Adrenal gland (tissue), 9 donors: ENCODE measurements at regions not wholly inside any gene's neighbourhood (a gene's known extent, or its start where the extent isn't known, plus 50 kb on each side); places are given as distances from the start of the nearest gene placed in this dataset.
A peak's percentile ranks its signal among the peaks of the same experiment; 100 is the strongest.

Source experiments
- DNase-seq, 7 donors: peaks; one replicate each; pipeline ENCODE4 v3.0.0-alpha.2; 2019 to 2020
- H3K27ac ChIP-seq, 5 donors: fragments of 200-600 bp; sonication (generic) in 4 of 5; 1 replicate in 3 of 5; 2 replicates in 2 of 5; pipeline versions ENCODE4 v1.5.1 to v1.8.0; 2016 to 2020; ENCODE audit warnings: mild to moderate bottlenecking in 1 of 5
- H3K27me3 ChIP-seq: fragments of 200-600 bp; 2 replicates; pipeline ENCODE4 v1.8.0; 2021
- H3K36me3 ChIP-seq, 2 donors: fragments of 200-600 bp; replicated peaks in 1 of 2; 1 replicate in 1 of 2; 2 replicates in 1 of 2; pipeline versions ENCODE4 v1.5.1 to v1.8.0; 2018 to 2022
- H3K4me1 ChIP-seq, 2 donors: fragments of 200-600 bp; replicated peaks in 1 of 2; 1 replicate in 1 of 2; 2 replicates in 1 of 2; pipeline versions ENCODE4 v1.5.1 to v1.8.0; 2018 to 2021
- H3K4me3 ChIP-seq, 4 donors: fragments of 200-600 bp; sonication (generic) in 3 of 4; one replicate each; pipeline ENCODE4 v1.5.1; 2016 to 2018
- H3K9me3 ChIP-seq, 3 donors: fragments of 200-600 bp; sonication (generic) in 1 of 3; replicated peaks in 1 of 3; 1 replicate in 2 of 3; 2 replicates in 1 of 3; pipeline versions ENCODE4 v1.5.1 to v1.8.0; 2016 to 2021
- POLR2A ChIP-seq, 2 donors: fragments of 450-650 bp; IDR thresholded peaks; one replicate each; pipeline ENCODE4 v1.6.1; 2017; ENCODE audit warnings: antibody characterized with exemption in 2 of 2, mild to moderate bottlenecking in 2 of 2, moderate library complexity in 1 of 2
- WGBS, 4 donors: extraction: QIAGEN DNeasy Blood & Tissue Kit in 2 of 4; methylation state at CpG; one replicate each; pipeline versions ENCODE4 v1.1.5 to v1.1.7; 2013 to 2017; 5-methylcytosine and 5-hydroxymethylcytosine counted together
- intact Hi-C, 2 donors: fragments of 100-400 bp; cut with DNase I; formaldehyde crosslinking; loops; one replicate each; pipeline versions ENCODE4 v1.14.1 to v1.15.0; 2022 to 2023
- TF ChIP-seq, protein P1 (sequence below), 6 experiments: fragments of 450-650 bp in 4 of 6; fragments of 200-600 bp in 2 of 6; sonication (generic) in 1 of 6; IDR thresholded peaks; 1 replicate in 5 of 6; 2 replicates in 1 of 6; pipeline versions ENCODE4 v1.5.1 to v1.8.0; 2016 to 2021; ENCODE audit warnings: antibody characterized with exemption in 6 of 6, mild to moderate bottlenecking in 2 of 6, moderate library complexity in 1 of 6
- donor health status: healthy with polysubstance abuse.
- donor health status: Bipolar disorder and iron deficiency.
- donor health status: DM: yes; HTN: yes; CAD: no.
- donor health status: DM: no; HTN: no; CAD: no.
- donor health status: DM: no; HTN: no; CAD: no.

DNA sequence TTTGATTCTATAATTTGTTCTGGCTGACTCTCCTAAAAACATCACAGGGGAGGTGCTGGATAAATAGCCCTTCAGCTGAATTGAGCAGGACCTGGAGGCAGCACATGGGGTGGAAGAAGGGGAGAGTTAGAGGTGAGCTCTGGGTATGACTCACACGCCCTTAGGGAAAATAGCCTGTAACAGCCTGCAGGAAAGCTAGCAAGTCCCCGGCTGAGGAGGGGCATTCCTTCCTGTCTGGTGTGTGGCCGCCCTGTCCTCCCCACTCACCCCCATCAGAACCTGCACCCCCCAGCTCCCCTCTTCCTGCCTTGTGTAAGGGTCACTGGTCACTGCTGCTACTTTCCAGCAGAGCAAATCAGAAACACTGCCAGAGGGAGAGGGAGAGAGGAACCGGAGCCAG, 187.4 kb downstream of the C16orf95 start:
- Histone ChIP-seq H3K27ac (peak overlapping the region in 1 of 5 donors; percentile 1), H3K36me3 (no peaks in the 10 kb centered on the region), H3K27me3 (no peaks in the 10 kb centered on the region), H3K4me1 (peaks cover 10 to 17% of the 10 kb centered on the region in 2 donors), H3K4me3 (no peak overlapping the region), H3K9me3 (no peaks in the 10 kb centered on the region)
- intact Hi-C loops: no loop called here
- TF ChIP-seq, protein P1, sequence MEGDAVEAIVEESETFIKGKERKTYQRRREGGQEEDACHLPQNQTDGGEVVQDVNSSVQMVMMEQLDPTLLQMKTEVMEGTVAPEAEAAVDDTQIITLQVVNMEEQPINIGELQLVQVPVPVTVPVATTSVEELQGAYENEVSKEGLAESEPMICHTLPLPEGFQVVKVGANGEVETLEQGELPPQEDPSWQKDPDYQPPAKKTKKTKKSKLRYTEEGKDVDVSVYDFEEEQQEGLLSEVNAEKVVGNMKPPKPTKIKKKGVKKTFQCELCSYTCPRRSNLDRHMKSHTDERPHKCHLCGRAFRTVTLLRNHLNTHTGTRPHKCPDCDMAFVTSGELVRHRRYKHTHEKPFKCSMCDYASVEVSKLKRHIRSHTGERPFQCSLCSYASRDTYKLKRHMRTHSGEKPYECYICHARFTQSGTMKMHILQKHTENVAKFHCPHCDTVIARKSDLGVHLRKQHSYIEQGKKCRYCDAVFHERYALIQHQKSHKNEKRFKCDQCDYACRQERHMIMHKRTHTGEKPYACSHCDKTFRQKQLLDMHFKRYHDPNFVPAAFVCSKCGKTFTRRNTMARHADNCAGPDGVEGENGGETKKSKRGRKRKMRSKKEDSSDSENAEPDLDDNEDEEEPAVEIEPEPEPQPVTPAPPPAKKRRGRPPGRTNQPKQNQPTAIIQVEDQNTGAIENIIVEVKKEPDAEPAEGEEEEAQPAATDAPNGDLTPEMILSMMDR (IDR thresholded peaks at IDR 0.05): no peak
- no peak for TF ChIP-seq POLR2A (IDR thresholded peaks at IDR 0.05)
- no peak for DNase-seq
- 73 to 78% (median 73%) methylated on average over 3 to 4 of the region's 4 CpGs for WGBS, 4 donors

DNA sequence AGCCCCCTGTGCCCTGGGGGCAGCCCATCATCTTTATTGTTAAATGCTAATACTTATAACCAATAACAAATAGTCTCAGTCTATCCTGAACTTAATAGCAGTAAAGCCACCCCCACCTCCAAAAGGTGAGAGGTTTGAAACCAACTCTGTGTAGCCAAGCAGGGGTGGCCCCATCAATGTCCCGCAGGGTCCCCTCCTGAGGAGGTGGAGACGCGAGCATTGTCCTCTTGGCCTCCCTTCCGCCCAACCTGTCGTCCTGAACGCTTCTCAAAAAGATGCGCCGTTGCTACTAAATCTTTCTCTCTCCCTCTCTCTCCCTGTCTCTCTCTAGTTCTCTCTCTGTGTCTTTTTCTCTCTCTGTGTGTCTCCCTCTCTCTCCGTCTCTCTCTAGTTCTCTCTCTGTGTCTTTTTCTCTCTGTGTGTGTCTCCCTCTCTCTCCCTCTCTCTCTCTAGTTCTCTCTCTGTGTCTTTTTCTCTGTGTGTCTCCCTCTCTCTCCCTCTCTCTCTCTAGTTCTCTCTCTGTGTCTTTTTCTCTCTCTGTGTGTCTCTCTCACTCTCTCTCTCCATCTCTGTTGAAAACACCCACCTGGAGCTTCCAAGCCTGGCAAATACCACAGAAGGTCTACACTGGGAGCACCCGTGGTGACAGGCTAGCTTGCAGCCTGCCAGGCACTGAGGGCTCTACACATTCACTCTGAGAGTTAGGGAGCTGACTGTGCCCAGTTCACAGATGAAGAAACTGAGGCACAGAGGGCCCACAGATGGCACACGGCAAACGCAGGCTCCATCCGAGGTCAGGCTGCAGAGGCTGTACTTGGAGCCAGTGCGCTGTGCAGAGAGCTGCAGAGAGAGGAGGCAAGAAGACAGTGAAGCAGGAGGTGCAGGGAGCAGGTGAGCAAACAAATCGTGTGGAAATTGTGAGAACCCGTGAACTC, 185.9 kb downstream of the C16orf95 start:
- Histone ChIP-seq H3K9me3 (no peaks in the 10 kb centered on the region), H3K27me3 (no peaks in the 10 kb centered on the region), H3K27ac (no peak overlapping the region), H3K4me1 (peaks cover 0 to 4% of the 10 kb centered on the region in 2 donors), H3K4me3 (no peak overlapping the region), H3K36me3 (no peaks in the 10 kb centered on the region)
- TF ChIP-seq, protein P1 (IDR thresholded peaks at IDR 0.05): no peak
- no peak for TF ChIP-seq POLR2A (IDR thresholded peaks at IDR 0.05)
- no peak for DNase-seq
- 74 to 82% (median 82%) methylated on average over 16 of the region's 16 CpGs for WGBS, 4 donors
- intact Hi-C loops: no loop called here

DNA sequence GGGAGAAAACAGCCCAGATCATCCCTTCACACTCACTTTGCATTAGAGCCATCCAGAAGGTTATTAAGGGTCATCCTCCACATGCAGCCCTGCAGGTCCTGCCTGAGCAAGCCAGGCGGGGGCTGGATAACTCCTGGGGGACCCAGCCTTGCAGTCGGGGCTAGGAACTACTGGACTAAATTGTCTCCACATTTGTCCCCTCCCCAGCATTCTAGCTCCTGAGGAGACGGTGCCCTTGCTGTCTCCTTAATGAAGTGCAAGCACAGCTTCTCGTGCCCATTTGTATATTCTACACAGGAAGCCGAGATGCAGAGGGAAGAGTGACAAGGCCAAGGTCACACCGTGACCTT, 185.2 kb downstream of the C16orf95 start:
- no peaks in the 10 kb centered on the region for H3K9me3 ChIP-seq
- TF ChIP-seq, protein P1 (IDR thresholded peaks at IDR 0.05): no peak
- TF ChIP-seq POLR2A (IDR thresholded peaks at IDR 0.05): no peak
- H3K4me1 ChIP-seq: no peaks in the 10 kb centered on the region
- no peak overlapping the region for H3K27ac ChIP-seq
- H3K36me3 ChIP-seq: no peaks in the 10 kb centered on the region
- WGBS, 4 donors: 60 to 69% (median 65%) methylated on average over 5 to 6 of the region's 6 CpGs
- DNase-seq: no peak
- H3K27me3 ChIP-seq: no peaks in the 10 kb centered on the region
- intact Hi-C loops: no loop called here
- no peak overlapping the region for H3K4me3 ChIP-seq

DNA sequence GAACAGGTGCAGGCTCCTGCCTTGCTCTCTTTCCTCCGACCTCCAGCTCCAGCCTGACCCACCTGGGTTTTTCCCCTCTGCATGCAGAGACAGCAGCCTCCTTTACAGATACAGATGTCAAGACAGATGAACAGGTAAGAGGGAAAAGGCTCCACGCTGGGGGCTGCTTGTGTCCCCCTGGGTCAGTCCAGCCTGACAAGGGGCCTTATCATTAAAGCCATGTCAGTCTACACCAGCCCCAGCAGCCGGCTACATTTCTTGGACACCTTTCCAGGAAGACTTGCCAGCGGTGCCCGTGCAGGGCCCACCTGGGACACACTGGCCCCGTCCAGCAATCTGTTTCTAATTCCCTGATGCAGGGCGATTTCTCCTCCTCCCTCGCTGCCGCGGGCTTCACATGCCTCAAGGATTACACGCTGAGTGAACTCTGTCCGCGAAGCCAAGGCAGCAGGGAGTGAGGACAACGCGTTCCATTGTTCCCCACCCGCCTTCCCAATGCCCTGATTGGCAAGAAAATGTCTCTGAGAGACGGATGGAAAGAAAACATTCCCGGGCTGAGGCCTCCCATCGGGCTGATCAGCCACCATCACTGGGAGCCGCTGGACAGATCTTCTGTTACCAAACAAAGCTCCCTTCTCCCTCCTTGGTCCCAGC, 184.7 kb downstream of the C16orf95 start:
- DNase-seq: peak in 1 of 7 donors; percentile 24
- Histone ChIP-seq H3K27ac (peak overlapping the region in 1 of 5 donors; percentile 52), H3K36me3 (no peaks in the 10 kb centered on the region), H3K4me1 (no peaks in the 10 kb centered on the region), H3K9me3 (no peaks in the 10 kb centered on the region), H3K4me3 (no peak overlapping the region), H3K27me3 (no peaks in the 10 kb centered on the region)
- 45 to 63% (median 54%) methylated on average over 20 of the region's 20 CpGs for WGBS, 4 donors
- intact Hi-C loops: no loop called here
- TF ChIP-seq, protein P1 (IDR thresholded peaks at IDR 0.05): no peak
- TF ChIP-seq POLR2A (IDR thresholded peaks at IDR 0.05): no peak
